HG03025 (cell line): ENCODE measurements at regions not wholly inside any gene's neighbourhood (a gene's known extent, or its start where the extent isn't known, plus 50 kb on each side); places are given as distances from the start of the nearest gene placed in this dataset.

Source experiments
- ATAC-seq: cut with Tn5 transposase; IDR thresholded peaks from one replicate; pipeline ENCODE4 v1.9.1; 2021; ENCODE audit warnings: mild to moderate bottlenecking, moderate library complexity; ENCODE audit not compliant: unreplicated experiment, low FRiP score

- no peak for ATAC-seq
These were observed 1027.4 kb downstream of the BRD1 start for GRCh38 chr22:48800036-48800885.

GRCh38 chr22:48799227-48799970, 1028.3 kb downstream of the BRD1 start:
- no peak for ATAC-seq

- ATAC-seq = no peak
These were observed 1029.1 kb downstream of the BRD1 start for GRCh38 chr22:48798281-48799226.

GRCh38 chr22:48797731-48798130, 1029.9 kb downstream of the BRD1 start:
- ATAC-seq = no peak

- no peak for ATAC-seq
These were observed 1031.2 kb downstream of the BRD1 start for GRCh38 chr22:48796310-48797015.

- no peak for ATAC-seq
These were observed 1032.0 kb downstream of the BRD1 start for GRCh38 chr22:48795664-48796063.

GRCh38 chr22:48794906-48795305, 1032.8 kb downstream of the BRD1 start:
- ATAC-seq = no peak

GRCh38 chr22:48793949-48794348, 1033.7 kb downstream of the BRD1 start:
- ATAC-seq = no peak

GRCh38 chr22:48786679-48786996, 1041.0 kb downstream of the BRD1 start:
- no peak for ATAC-seq

- ATAC-seq = no peak
These were observed 1041.6 kb downstream of the BRD1 start for GRCh38 chr22:48785792-48786678.

- no peak for ATAC-seq
These were observed 1042.8 kb downstream of the BRD1 start for GRCh38 chr22:48784701-48785503.

GRCh38 chr22:48783821-48784266, 1043.8 kb downstream of the BRD1 start:
- no peak for ATAC-seq

- no peak for ATAC-seq
These were observed 1044.7 kb downstream of the BRD1 start for GRCh38 chr22:48782811-48783511.

- no peak for ATAC-seq
These were observed 1045.3 kb downstream of the BRD1 start for GRCh38 chr22:48782326-48782725.

GRCh38 chr22:48781868-48782267, 1045.8 kb downstream of the BRD1 start:
- ATAC-seq = no peak

- no peak for ATAC-seq
These were observed 1046.3 kb downstream of the BRD1 start for GRCh38 chr22:48781391-48781790.

GRCh38 chr22:48780597-48781277, 1046.9 kb downstream of the BRD1 start:
- no peak for ATAC-seq
